Activated CD4-positive, alpha-beta T cell treated with anti-CD3 and anti-CD28 coated beads, Interleukin-2, Interleukin-4, amounts not matched to agents 100 ng/mL and 50 ng/mL, durations not matched to agents 16 hours and 8 hours (primary cell): ENCODE measurements at regions not wholly inside any gene's neighbourhood (a gene's known extent, or its start where the extent isn't known, plus 50 kb on each side); places are given as distances from the start of the nearest gene placed in this dataset.

ENCODE experiments used
- DNase-seq: peaks from one replicate; pipeline ENCODE4 v3.0.0-alpha.2; 2020; ENCODE audit warnings: low spot score

DNA sequence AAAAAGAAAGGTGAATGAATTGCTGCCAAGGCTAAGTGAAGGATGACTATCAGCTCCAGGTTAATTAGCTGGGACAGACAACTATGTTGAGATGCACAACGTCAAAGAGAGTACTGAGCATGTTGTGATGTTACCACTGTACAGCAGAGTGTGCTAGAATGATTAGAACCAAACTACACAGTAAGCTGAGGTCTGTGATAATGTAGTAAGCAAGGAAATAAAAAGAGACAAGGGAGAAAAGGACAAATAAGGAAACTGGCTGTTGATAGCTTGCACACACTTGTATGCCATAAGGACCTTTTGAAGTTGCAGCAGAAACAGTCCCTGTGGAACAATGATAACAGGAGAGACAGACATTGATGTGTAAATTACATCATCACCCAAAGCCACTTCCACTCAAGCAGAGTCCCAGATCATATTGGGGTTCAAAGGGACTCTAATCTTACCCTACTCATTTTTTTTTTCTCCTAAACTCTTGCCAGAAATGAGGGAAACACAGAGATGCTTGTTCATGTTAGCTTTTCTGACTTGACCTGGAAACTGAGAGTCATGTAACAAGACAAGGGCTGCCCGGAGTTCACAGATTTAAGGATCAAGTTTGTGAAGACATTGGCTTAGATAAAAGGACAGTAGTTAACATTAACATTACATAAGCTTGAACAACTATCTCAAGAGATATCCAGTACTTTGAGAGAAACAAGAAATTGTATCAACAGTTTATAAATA, 189.9 kb downstream of the CENPW start:
- DNase-seq: no peak

DNA sequence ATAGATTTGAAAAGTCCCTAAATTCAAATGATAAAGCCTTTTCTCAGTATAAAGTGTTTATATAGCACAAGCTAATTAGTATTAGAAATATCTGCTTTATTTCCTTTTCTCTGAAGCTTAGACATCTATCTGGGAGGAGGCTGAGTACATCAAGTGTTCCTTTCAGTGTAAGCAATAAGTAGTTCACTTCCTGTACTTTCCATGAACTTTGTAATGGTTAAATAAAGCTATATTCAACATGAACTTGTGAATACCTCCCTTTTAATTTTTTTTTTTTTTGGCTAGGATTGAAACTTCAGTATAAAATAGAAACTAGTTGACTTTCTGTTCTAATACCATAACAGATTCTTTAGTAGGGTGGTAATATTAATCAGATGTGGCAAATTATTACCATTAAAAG, 190.9 kb downstream of the CENPW start:
- no peak for DNase-seq

GRCh38 chr6:126531286-126531685, 191.4 kb downstream of the CENPW start:
- no peak for DNase-seq

DNA sequence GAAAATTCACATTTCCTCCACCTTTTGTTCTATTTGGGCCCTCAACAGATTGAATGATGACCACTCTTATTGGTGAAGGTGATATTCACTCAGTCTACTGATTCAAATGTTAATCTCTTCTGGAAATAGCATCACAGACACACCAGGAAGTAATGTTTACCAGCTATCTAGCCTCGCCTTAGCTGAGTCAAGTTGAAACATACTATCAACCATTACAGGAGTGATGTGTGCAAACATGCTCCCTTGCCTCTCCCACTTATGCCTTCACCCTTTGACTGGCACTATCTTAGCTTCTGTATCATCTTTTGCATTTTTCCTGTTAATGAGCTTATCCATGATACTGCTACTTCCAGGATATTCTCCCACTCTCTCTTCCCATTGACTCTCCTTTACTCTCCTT, 191.9 kb downstream of the CENPW start:
- peak; percentile 15 for DNase-seq

GRCh38 chr6:126534401-126534800, 194.5 kb downstream of the CENPW start:
- DNase-seq: no peak

- DNase-seq: no peak
Measured at GRCh38 chr6:126535138-126535537, 195.2 kb downstream of the CENPW start.

DNA sequence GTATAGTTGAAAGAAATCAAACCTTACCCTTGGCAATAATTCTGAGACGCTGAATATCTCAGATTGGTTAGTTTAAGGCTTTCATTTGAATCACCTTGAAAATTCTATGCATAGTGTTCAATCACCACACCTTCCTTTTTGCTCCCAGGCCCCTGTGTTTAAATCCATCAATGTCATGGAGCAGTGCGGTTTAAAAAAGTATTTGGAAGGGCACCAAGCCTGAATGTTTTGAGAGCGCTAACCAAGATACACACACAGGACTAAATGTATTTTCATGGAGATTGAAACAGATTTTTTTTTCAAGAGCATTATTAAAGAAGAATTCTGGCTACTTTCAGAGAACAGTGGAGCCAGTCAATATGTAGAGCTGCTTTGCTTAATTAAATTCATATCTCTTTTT, 195.7 kb downstream of the CENPW start:
- no peak for DNase-seq

- DNase-seq: no peak
Measured at GRCh38 chr6:126537061-126537816, 197.3 kb downstream of the CENPW start.

GRCh38 chr6:126539022-126539421, 199.1 kb downstream of the CENPW start:
- DNase-seq: no peak

GRCh38 chr6:126540161-126540560, 200.2 kb downstream of the CENPW start:
- no peak for DNase-seq

DNA sequence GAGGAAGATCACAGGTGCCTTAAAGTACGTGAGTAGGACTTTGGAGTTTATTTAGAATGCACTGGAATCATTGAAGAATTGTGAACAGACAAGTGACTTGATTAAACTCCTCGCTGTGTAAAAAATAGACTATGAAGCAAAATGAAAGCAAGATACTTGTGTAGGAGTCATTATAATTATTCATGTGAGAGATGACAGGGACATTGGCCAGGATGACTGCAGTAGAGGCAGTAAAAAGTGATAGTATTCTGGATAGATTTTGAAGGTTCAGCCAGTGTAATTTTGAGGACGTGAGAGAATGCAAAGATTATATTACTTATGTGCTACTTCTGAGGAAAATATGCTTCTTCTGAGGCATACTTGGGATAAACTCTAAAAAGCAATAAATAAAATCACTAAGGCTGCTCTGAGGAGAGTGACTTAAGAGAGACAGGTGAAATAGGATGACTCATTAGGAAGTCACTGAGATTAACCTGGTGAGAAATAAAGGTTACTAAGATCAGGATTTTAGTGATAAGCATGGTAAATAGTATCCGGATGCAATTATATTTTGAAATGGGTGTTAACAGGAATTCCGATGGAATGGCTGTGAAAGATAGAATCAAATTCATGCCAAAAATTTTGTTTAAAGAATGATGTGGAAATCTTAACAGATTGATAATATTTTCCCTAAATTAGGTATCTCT, 202.0 kb downstream of the CENPW start:
- DNase-seq: no peak

DNA sequence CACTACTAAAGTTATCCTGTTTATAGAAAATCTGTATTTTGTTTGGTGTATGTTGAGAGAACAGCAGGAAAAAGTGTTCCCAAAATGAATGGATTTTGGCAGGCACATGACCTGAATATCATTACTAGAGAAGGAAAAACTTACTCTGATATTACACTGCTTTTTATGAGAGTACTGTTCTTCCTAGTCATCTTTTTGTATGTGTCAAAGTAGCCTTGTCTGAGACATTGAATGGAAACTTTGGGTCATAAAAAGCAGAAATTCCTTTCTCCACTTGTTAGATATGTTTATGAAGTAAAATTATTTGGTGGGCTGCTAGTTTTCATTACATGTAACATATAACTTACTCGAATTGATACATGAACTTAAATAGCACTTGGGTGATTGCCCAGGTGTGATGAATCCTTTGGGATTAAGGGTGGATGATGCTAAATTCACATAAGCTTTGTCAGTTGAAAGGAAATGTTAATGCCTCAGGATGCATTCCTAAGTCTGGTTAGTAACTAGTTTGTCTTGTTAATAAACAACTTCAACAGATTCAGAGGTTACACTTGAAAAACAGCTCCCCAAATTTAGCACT, 206.7 kb downstream of the CENPW start:
- DNase-seq: no peak

- no peak for DNase-seq
Measured at GRCh38 chr6:126548300-126548699, 208.4 kb downstream of the CENPW start.

DNA sequence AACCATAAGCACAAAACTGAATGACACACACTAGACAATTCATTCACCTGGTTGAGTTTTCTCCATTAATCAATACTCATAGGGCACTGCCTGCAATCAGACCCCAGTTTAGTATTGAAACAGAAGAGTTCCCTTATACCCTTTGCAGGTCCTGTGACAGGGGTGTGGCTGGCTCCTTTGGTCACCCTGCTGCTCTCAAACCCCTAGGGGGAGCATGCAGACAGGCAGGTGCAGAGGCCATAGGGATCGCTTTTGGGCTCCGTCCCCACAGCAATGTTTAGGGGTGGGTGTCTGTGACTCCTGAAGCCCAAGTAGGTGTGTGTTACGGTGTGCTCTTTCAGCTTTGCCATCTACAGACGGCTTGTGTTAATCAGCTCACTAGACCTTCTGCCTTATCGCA, 210.4 kb downstream of the CENPW start:
- no peak for DNase-seq

DNA sequence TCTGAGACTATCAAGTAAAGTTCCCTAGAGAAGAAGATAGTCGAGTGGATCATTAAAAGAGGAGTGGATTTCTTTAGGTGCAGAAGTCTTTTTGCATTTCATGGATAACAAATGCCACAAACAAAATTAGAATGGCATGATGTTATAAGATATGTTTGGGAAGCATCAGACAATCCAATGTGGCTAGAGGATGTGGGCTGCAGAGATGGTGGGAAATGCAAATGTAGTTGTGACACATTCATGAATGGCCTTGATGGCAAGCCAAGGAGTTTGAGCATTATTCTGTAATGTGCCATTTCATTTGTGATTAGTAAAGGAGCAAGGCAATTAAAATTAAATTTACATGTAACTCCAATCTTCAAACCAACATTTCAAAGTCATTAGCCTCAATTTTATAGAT, 211.9 kb downstream of the CENPW start:
- DNase-seq: no peak

DNA sequence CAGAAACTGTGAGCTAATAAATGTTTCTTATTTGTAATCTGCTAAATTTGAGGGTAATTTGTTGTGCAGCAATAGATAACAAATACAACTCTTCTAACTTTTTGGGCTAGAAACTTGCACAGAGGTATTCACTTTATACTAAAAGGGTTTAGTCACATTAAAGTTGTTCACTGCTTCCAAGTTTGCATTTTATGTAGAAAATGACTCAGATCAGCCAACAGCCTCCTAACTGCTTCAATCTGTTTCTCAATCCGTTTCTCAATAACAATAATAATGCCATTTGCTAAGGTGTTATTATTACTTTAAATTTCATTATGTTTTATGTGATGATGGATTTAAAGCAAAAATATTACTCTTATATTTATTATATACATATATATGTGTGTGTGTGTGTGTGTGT, 213.9 kb downstream of the CENPW start:
- DNase-seq: no peak

DNA sequence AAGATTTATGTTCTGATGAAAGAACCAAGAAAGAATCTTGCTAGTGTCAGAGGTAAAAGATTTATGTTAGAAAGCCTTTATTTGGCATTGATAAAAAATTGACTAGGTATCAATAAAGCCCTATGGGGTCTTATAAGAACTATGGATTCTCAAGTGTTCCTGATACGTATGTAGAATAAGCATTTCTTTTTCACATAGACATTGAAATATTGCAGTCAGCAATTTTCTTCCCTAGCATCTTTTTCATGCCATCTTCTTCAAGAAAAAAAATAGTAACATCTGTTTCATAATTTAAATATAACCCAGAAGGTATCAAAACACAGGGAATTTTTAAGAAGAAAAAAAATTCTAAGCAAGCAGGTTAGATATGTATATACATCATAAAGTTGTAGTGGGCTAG, 230.6 kb downstream of the CENPW start:
- no peak for DNase-seq

- no peak for DNase-seq
Measured at GRCh38 chr6:126574301-126574700, 234.4 kb downstream of the CENPW start.

DNA sequence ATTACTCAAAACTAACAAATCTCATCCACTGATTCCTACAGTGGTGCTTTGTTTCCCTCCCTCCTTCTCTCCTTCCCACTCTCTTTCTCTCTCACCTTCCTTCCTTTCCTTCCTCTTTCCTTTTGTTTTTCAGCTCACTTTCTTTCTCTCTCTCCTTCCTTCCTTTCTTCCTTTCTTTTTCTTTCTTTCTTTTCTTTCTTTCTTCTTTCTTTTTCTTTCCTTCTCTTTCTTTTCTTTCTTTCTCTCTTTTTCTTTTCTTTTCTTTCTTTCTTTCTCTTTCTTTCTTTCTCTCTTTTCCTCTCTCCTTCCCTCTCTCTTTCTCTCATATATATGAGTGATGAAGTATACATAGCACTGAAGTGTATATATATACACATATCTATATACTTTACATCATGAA, 241.4 kb downstream of the CENPW start:
- no peak for DNase-seq

- DNase-seq: no peak
Measured at GRCh38 chr6:126600258-126600916, 260.5 kb downstream of the CENPW start.

DNA sequence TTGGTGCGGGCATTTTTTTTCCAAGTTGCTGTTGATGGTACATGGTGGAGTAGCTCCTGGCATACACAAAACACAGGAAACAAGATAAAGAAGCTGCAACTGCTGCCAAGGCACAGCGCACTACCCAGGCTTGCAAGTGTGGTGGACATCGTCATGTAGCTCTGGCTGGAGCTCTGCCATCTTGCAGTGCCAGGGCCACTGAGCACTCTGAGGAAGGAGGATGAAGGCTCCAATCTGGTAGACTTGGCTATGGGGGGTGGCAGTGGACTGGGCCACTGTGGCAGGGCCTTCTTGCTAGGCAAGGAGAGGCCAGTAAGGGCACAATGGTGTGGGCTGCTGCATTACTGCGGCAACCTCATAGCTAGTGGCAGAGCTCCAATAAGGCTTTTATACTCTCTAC, 263.5 kb downstream of the CENPW start:
- no peak for DNase-seq

DNA sequence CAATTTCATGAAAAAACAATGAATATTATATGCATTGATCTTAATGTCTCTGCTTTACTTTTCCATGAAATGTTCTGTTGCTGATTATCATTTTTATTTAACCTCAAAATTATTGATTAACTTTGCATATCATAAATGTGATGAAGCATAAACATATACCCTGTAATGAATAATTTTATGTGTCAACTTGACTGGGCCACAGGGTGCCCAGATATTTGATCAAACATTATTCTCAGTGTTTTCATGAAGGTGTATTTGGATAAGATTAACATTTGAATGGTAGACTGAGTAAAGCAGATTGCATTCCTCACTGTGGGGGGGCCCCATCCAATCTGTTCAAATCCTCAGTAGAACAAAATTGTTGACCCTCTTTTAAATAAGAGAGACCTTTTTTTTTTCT, 265.2 kb downstream of the CENPW start:
- no peak for DNase-seq
